NCI-H187 (cell line): ENCODE measurements at regions not wholly inside any gene's neighbourhood (a gene's known extent, or its start where the extent isn't known, plus 50 kb on each side); places are given as distances from the start of the nearest gene placed in this dataset.

ENCODE experiments used
- DNase-seq, 2 experiments: peaks; one replicate each; lab custom pipeline; 2025; lab: John Stamatoyannopoulos, UW

- no peak for DNase-seq
These were observed 177.8 kb downstream of the ACKR3 start for GRCh38 chr2:236747426-236747825.

DNA sequence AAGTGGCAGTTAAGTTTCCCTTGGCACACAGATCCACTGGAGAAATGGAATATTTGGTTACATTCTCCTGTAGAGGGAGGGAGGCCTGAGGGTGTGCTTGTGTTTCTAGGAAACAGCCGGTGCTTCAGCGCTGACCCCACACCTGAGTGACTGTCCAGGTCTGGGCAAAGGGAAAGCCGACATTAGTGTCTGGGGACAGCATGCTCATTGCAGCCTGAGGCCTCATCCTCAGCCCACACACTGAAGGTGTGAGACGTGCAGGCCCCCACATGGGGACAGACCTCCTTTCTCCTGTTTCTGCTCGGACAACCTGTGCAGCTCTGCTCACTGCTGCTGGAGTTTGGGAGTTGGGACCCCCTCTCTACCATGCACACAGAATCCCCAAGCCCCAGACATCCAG is 178.3 kb downstream of the ACKR3 start:
- DNase-seq: no peak

- DNase-seq: no peak
These were observed 178.8 kb downstream of the ACKR3 start for GRCh38 chr2:236748385-236748784.

DNA sequence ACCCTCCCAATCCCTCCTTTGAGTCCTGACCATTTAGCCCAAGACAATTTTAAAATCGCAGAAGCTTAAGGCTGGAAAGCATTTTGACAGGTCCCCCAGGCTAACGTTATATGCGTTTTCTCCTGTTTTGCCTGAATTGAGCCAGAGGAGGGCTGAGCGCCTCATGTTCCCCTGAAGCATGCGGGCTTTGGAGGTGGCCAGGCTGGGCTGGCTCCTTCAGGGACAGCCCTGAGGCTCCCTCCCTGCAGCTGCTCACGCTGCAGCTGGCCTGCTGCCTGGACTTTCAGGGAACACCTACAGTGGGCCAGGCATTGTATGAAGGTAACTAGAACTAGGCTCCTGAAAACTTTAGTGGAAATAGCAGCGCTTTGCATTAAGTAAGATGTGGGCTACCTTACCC is 179.2 kb downstream of the ACKR3 start:
- no peak for DNase-seq

DNA sequence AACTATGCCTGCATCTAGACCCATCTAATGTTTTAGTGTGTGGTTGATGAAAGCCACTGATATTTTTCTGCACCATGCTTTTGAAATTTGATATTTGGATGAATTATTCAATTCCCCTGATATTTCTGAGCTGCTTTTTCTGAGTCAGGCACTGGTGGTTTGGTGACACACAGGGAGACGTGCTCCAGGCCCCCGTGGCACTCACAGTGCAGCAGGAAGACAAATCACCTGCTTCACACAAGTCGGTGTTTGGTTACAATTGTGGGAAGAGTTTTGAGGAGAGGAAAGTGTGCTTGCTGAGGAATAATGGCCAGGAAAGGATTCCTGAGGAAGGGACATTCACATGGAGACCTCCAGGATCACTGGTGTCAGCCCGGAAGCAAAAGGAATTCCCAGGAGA is 179.7 kb downstream of the ACKR3 start:
- DNase-seq: peak in 1 of 2 experiments; percentile 14

DNA sequence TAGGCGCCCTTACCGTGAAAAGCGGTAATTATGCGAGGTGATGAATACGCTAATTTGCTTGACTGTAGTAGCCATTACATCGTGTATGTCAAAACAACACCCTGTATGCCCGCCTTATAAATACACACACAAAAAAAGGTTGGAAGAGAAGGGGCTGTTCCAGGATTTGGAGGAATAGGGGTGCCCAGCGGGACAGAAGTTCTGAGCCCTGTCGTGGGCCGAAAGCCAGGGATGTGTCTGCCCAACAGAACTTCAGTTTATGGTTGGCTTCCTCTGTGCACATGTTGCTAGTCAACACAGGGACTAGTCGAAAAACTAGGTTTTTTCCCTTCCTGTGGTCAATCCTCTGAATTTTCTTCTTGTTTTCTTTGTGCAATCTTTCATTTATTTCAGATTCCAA is 182.5 kb downstream of the ACKR3 start:
- DNase-seq: no peak

DNA sequence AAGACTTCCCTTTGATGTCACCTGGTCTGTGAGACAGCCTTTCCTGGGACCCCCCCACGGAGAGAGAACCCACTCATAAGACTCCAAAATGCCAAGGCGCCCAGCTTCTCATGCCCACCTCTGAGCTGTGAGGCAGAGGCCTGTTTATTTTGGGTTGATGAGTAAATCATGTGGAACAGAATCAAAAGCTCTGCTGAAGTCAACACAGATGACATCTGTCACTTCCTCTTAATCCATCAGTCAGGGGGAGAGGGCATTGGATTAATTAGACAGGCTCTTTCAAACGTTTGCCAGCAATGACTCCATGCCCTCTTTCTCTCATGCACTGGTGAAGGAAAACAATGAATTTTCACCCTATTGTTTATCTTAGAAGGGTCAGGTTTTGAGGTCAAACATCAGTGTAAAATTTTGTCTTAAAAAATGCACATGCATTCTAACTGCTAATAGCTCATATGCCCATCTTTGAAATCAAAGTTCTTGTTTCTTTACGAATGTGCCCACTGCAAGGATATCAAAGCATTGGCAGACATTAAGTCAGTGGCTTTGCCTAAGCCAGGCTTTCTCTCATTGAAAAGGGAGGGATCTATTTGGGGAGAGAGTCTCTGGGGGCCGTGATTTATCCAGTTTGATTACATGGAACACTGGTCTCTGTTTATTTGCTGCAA is 184.1 kb downstream of the ACKR3 start:
- DNase-seq: no peak

GRCh38 chr2:236754271-236754944 is 184.8 kb downstream of the ACKR3 start:
- DNase-seq: peak in 1 of 2 experiments; percentile 45

DNA sequence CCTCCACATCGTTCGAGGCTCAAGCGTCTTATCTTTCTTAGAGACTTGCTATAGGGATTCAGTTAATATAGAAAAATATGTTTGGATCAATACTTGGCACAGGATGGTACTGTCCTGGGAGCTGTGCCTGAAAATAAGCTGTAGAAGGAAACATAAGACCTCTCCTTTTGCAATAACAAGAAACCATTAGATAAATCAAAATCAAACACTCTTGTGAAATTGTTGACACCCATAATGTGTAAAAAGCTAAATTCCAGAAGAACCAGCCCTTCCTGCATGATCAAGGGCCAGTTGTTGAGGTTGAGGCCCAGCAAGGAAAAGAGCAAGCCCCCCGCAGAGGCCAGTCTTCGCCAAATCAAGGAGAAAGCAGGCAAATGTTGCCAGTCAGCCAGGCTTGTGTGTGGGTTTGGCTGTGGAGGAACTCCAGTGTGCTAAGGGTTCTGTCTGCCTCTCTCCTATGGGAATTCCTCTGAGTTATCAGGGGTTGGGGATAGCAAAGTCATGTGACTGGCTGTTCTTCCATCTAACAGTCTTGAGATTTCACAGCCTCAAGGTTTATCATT is 185.7 kb downstream of the ACKR3 start:
- DNase-seq: no peak

- no peak for DNase-seq
These were observed 188.8 kb downstream of the ACKR3 start for GRCh38 chr2:236758406-236758805.

GRCh38 chr2:236760246-236760645 is 190.6 kb downstream of the ACKR3 start:
- DNase-seq: no peak

DNA sequence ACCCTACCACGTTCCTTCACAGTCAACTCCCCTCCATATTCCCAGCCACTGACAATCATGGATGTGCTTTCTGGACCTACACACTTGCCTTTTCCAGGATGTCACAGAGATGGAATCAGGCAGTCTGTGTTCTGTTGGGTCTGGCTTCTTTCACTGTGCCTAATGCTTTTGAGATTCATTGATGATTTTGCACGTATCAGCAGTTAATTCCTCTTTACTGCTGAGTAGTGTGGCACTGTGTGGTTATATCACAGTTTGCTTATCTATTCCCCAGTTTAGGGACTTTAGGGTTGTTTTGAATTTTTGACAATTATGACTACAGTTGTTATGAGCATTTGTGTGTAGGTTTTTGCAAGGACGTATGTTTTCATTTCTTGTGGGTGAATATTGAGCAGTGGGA is 191.7 kb downstream of the ACKR3 start:
- no peak for DNase-seq

- no peak for DNase-seq
These were observed 193.0 kb downstream of the ACKR3 start for GRCh38 chr2:236762628-236763027.

GRCh38 chr2:236763857-236764256 is 194.2 kb downstream of the ACKR3 start:
- no peak for DNase-seq

DNA sequence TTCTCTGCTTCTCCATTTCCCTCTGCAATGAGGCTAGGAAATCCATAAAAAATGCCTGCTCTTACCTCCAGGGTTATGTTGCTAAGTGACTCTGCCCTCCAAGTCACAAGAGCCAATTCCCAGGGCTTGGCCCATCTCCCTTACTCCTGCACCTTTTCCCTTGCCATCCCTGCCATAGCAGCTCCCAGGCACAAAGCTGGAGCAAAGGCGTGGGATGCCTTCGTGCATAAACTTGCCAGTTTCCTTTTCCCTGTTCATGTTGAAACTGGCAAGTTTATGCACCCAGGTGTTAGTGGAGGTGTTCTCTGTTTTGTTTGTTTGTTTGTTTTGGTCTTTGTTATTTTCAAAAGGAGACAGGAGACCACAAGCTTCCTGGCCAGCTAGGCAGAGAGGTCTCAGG is 195.1 kb downstream of the ACKR3 start:
- DNase-seq: no peak

DNA sequence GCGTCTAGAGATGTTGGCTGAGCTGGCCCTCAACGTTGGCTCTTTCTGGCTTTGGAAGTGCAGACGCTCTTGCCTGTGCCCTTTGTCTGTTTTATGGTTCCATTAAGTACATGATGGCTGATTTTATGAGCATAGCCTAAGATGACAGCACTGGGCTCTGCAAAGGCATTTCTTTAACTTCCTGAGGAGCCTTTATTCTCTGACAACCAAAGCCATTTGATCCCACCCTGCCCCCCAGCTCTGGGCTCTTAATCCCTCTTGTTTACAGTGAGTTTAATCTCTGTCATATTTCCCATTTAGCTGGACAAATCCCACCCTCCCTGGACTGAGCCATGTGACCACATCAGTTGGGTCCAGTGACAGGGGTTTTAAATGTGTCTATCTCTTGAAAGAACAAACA is 195.9 kb downstream of the ACKR3 start:
- no peak for DNase-seq

DNA sequence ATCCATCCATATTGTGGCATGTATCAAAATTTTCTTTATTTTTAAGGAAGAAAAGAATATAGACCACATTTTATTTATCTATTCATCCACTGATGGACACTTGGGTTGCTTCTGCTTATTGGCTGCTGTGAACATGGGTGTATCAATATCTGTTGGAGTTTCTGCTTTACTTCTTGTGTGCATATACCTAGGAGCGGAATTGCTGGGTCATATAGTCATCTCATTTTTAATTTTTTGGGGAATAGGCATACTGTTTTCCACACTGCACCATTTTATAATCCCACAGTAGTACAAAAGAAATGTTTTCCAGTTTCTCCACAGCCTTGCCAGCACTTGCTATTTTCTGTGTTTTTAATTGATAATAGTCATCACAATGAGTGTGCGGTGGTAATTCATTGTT is 197.2 kb downstream of the ACKR3 start:
- DNase-seq: no peak

DNA sequence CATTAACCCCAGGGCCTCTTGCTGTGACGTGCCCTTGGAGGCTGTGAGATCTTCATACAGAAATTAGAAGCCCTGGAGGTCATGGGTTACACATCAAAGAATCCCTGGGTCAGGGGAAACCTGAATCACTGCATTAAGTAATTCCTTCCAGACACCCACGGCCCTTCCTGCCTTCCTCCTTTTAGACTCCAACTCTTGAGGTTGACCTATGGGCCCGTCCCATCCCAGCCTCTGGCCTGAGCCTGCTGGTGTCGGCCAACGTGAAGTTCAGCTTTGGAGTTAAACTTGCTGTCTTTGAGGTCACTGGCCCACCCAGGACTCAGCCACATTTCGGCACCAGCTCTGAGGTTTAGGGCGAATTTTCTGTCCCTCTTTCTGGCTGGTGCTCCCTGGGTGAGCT is 198.3 kb downstream of the ACKR3 start:
- DNase-seq: no peak

DNA sequence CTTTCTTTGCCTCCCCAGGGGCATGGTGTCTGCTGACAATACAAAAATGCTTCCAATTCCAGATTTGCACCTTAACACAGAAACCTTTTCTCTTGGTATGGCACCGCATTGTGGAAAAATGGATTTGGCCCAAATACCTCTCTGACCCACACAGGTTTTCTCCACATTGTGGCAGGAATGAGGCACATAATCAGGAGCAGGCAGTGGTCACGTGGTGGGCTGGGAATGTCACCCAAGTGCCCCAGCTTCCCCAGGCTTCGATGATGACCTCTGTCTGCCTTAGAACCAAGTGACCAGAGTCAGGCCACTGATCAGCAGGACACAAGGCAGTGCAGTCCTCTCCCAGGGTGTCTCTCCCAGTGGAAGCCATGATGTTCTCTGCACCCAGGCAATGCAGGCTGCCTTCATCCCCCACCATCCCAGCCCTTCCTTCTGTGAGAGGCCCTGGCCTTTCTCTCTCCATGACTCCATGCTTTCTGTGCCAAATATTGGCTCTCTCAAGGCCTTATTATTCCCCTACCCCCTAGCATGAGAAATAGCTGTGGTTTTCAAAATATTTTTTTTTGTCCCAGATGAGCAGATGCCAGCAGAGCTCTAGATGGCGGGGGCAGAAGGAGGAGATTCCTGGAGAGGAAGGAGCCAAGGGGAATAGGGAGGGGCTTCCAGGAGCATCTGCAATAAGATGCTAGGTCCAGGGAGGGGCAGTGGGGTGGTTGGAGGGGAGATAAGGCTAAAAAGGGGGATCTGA is 198.9 kb downstream of the ACKR3 start:
- no peak for DNase-seq

DNA sequence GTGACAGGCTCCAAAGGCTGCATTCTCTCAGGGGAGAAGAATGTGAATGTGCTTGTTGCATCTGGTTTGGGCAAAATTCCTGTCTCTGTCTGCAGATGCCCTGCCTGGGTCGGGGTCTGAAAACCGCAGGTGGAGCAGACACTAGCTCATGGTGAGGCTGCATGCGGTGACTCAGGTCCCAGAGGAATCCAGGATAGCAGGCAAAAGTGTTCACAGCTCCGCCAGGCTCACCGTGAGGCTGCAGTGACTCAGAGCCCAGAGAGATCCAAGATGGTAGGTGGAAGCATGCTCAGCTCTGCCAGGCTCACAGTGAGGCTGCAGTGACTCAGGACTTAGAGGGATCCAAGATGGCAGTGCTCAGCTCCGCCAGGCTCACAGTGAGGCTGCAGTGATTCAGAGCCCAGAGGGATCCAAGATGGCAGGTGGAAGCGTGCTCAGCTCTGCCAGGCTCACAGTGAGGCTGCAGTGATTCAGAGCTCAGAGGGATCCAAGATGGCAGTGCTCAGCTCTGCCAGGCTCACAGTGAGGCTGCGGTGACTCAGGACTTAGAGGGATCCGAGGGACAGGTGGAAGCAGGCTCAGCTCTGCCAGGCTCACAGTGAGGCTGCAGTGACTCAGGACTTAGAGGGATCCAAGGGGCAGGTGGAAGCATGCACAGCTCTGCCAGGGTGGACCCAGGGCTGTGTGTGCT is 200.5 kb downstream of the ACKR3 start:
- no peak for DNase-seq

DNA sequence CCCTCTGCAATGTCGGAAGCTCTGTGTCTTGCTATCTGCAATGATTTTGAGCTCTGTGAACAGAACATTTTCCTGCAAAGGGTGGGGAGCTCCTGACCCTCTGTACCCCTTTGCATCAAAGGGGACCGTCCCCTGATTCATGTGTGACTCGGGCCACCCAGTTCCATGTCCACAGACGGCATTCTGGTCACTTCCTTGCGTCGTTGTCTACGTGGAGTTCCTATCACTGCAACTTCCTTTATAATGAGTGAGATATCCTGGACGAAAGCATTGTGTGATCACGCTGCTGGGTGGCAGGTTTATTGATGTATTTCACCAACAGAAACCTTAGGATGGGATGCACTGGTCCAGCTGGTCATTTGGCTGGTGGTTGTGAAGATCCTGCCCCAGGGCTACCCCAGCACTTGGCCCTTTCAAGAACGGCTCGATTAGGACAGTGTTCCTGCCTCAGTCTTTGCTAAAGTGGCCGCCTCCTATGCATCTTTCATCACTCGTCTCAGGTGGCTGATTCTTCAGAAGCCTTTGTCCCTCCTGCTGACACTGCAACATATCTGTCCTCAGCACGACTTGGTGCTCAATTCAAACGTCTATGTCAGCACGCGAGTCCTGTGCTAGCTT is 202.7 kb downstream of the ACKR3 start:
- DNase-seq: no peak

- DNase-seq: no peak
These were observed 203.6 kb downstream of the ACKR3 start for GRCh38 chr2:236773206-236773605.
